GM19395 (cell line): ENCODE measurements at regions not wholly inside any gene's neighbourhood (a gene's known extent, or its start where the extent isn't known, plus 50 kb on each side); places are given as distances from the start of the nearest gene placed in this dataset.

Experiments used
- ATAC-seq: cut with Tn5 transposase; IDR thresholded peaks from one replicate; pipeline ENCODE4 v1.9.1; 2021; ENCODE audit warnings: mild to moderate bottlenecking, moderate library complexity; ENCODE audit not compliant: unreplicated experiment

DNA sequence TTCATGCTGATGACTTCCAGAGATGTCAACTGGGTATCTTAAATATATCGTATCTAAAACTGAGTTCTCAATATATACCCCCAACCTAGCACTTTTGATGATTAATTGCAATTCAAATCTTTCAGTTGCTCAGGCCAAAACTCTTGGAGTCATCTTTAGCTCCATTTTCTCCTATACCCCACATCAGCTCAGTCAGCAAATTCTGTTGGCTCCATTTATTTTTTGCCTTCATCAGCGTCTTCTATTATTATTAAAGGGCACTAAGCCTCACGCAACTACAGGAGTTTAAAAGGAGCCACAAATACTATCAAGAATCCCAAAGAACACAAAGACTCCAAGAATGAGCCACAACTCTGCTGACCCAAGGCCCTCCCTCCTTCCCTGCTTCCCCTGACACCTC, 134.9 kb downstream of the KCTD12 start:
- ATAC-seq = no peak

DNA sequence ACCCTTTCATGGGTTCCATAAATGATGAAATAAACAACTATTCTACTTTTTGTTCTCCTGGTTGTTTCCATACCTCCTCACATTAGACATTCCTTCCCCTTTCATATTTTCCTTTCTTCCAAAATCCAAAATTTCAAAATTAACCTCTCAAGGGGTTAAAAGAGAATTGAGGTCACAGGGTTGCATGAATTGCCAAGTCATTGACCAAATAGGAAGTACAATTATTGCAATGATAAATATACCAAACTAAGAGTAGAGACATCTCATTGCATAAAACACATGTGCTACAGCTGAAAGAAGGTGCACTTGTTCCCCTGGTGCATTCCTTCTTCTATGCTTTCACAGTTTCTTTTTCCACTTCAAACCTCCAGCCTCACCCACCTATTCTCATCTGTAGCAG, 136.1 kb downstream of the KCTD12 start:
- no peak for ATAC-seq

DNA sequence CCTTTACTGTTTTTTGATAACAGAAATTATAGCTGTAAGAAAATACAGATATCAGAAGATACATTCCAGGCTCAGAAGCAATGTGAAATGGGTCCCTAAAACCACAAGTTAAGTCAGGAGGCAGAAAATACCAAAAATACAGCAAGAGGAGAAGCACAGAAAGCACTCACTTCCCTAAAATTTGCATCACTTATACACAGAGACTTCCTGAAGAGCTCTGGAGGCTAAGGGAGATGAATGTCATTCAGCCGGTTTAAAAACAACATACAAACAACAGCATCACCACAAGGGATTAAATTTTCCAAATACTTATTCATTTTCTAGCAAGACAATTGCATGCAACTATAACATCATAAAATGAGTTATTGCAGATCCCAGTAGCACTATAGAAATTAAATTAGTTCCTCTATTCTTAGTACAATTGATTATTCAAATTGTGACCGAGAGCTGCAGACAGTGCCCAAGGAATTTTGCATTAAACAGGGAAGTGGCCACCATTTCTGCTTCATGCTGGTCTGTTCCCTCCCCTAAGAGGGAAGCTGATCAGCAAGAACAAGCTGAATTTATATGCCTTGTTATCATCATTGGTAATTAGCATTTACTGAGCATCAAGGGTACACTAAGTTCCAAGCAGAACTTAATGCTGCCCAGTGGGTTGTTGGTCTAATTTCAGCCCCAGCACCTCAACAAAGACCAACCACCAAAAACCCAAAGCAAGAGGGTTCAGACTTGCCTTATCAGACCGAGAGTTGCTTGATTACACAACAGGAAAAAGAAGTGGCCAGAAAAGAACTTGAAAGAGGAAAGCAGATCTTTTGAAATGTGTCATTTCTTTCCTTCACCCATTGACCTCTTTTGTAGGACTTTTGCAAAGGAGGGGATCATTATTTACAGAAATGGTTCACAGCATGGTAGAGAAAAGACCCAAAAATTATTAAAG, 140.7 kb downstream of the KCTD12 start:
- ATAC-seq = peak; percentile 84

DNA sequence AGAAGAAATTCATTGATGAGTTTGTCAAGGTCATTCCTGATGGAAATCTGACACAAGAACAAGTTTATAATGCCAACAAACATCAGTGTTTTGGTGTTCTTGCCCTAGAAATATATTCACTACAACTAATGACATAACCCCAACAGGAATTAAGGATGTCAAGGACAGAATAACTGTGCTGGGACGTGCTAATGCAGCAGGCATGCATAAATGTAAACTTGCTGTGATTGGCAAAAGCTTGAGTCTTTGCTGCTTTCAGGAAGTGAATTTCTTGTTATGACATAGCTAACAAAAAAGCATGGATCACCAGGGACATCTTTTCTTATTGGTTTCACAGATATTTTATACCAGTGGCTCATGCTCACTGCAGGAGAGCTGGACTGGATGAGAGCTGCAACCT, 144.6 kb downstream of the KCTD12 start:
- no peak for ATAC-seq

DNA sequence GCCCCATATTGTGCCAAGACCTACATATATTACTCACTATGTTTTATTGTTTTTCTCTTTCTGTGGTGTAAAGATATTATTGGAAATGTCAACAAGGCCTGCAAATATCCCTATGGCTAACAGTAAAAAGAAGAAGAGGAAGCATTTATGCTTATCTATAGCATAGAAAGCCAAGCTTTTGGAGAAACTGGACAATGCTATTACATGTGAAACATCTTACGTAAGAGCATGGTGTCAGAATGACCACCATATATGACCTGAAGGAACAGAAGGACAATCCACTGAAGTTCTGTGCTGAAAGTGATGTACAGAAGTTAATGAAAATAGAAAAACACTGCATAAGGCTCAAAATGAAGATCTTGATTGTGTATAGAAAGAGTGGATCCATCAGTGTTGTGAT, 145.2 kb downstream of the KCTD12 start:
- no peak for ATAC-seq

DNA sequence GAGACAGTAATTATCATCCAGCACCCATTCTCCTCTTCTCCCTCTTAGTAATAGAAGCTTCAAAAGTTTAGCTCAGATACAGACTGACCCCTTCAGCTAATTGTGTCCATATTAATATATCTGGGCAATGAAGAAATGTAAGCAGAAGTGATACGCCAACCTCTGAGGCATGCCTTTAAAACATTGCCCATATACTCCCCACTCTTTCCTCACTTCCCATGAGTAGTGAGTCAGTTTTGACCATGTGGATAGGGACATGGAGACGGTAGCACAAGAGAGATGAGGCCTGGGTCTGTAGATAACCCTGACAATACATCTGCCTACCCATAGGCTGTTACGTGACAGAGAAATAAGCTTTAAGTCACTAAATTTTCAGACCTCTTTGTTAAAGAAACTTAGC, 147.6 kb downstream of the KCTD12 start:
- no peak for ATAC-seq

DNA sequence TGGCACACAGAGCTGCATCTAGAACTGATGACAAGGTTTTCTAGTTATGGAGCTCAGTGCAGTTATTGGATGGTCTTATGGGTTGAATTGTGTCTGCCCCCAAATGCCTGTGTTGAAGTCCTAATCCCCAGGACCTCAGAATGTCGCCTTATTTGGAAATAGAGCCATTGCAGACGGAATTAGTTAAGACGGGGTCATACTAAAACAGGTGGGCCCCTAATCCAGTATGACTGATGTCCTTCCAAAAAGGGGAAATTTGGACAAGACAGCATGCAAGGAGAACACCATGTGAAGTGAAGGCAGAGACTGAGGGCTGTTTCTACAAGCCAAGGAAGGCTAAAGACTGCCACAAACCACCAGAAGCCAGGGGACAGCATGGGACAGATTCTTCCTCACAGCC, 148.7 kb downstream of the KCTD12 start:
- ATAC-seq = no peak

DNA sequence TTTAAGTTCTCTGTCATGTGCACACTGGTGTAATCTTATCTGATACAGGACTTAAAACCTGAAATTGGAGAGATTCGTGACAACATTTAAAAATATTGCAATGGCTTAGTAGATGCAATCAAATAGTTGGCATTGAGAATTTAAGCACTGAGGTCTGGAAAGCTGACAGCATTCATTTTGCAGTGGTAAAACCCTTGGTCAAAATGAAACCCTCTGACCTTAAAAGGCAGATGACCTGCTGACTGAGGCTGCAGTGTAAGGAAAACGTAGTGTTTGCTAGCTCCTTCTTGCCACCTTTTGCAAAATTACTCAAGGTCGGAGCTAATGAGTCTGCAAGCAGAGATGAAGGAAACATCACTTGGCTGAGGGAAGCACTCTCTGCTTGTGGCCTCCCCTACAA, 150.6 kb downstream of the KCTD12 start:
- peak; percentile 65 for ATAC-seq

DNA sequence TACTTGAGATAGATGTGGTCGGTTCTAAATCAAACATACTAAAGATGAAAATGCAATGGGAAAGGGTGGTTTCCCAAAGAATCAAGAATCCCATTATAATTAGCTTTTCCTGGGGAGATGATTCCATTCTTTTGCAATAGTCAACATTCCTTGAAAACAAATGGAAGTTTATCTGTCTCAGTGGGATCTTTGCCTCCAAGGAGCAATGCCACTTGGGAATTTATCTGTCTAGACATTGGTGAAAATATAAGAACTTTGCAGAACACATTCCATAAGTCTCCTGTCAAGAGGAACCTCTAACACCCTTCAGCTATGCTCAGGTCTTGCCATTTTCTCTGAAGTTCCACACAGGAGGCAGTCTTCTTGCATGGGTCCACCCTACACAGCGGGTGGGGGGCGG, 152.5 kb downstream of the KCTD12 start:
- no peak for ATAC-seq

DNA sequence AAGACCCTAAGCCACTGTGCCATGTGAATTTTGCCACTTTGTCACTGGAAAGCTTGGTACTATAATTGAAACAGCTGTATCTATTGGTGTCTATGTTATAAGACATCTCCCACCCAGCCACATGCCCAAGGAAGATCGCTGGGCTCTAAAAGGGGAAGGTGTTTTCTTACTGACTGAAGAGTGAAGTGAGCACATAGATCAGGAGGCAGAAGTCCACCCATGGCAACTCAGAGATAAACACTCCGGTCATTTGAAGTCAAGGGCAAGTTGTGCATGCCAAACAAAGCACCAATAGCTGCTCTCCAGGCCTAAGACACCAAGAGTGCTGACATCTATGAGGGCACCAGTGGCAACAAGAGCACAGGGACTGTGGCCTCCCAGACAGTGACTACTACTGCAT, 153.8 kb downstream of the KCTD12 start:
- no peak for ATAC-seq

DNA sequence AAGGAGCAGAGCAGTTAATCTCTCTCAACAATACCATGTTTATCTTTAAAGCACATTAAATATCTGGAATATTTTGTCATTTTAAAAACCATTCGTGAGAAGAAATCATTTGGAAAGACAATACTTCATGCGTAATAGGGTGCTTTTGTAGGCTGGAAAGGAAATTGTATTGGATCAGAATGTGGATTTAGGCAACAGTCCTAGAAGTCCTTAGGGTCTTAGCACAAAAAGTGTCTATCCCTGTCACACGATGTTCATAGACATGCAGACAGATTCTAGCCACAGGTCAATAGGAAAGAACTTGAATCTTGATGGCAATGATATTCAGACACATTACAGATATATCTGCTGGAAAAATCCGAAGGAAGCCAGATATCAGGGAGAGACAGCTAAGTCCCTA, 156.0 kb downstream of the KCTD12 start:
- no peak for ATAC-seq

DNA sequence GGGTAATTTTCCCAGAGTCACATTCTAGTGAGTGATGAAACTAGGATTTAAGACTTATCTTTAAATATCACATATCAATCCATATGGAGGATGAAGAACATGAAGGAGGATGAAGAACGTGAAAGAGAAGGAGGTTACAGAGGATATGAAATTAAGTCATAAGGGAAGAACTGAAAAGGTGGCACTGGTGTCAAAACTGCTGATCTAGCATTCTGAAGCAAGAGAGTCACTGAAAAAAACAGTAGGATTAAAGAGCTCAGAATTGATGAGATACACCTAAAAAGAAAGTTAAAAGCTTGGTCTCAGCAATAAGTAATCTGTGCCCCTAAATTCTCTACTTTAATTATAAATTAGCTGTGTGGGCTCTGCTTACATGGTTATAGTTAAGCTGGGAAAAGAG, 156.5 kb downstream of the KCTD12 start:
- ATAC-seq = no peak

DNA sequence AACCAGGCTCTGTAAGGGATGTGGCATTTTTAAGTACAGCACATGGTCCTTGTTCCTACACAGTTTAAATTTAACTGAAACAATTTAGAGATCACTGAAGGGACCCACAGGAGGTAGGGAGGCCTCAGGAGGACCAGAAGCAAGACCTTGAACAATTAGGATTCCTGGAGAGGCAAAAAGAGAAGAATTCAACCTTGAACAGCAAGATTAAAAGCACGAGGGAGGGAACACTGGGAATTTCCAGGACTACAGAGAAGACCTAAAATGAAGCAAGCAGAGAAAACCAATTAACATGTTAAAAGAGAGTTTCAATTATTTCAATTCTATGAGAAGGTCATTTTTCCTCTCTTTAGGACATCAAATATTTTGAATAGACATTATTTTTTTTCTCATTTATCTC, 160.3 kb downstream of the KCTD12 start:
- ATAC-seq = no peak

DNA sequence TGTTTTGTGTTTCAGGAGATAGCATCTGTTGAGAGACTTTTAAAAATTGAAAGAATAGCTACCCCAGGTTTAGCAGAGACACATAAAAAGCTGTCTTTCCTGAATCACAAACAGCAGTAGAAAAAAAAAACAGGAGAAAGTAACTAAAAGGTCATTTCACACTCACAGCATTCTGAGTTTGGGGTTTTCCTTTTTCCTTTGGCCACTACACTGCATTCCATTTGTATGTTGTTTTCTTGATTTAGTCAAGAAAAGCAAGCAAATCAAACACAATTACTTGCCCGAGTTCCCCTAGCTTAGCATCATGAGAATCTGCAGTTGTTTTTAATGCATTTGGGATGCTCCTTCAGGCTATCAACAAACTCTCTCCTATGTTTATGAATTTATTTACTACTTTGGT, 161.0 kb downstream of the KCTD12 start:
- ATAC-seq = no peak

DNA sequence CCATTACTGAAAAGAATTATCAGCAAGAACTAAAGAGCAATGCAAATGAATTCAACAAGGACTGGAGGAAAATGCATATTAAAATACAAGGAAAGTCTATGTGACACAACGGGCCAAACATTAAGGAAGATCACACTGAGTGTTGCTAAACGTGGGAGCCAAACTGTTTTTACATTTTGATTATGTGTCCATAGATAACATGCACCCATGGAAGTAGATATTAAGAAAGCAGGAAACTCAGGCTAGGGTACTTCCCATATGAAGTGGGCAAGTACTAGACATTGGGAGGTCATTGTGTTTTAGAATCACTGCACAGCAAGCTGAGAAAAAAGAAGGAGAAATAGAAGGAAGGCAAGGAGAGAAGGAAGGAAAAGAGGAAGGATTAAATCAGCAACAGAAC, 161.8 kb downstream of the KCTD12 start:
- no peak for ATAC-seq

DNA sequence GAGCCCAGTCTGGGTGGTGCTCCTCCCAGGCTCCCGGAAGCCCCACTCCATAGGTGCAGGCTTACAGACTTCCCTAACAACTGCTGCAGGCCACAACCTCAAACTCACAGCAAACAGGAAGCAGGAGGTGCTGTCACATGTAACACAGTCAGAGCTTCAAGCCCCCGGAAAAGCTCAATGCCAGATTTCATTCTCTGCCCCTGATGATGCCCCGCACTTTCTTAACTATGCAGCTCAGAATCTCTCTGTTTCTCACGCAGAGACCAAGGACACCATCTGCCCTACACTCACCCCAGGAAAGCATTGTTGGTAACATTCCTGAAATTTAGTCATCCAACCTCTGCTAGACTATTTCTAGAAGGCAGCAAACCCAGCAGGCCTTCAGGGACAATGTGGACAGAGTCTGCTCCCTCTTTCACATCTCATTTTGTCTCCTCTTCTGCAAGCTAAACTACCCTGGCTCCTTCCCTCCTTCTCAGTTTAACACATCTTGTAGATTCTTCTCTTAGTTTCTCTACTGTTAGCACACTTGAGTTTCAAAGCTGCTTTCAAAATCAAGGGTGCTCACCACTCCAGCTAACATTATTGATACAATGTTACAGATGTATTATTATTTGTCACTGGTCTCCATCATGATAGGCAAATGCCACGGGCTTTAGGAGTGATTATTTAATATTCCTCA, 162.5 kb downstream of the KCTD12 start:
- peak; percentile 67 for ATAC-seq

DNA sequence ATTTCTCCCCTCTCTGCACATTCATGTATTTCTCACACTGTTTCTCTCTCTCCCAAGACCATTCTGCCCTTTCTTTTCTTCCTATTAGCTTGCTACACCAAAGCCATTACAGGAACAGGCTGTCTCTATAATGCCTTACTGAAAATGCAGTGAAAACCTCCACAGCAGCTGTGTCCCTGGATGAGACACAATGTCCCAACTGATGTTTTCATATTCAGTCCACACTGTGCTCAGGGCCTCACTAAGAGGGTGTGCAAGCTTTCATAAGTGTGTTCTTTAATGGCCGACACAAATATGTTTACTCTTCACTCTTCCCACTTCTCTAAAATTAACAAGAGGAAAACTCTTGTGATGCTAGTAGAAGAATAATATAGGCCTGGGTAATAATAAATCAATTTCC, 163.4 kb downstream of the KCTD12 start:
- ATAC-seq = no peak

DNA sequence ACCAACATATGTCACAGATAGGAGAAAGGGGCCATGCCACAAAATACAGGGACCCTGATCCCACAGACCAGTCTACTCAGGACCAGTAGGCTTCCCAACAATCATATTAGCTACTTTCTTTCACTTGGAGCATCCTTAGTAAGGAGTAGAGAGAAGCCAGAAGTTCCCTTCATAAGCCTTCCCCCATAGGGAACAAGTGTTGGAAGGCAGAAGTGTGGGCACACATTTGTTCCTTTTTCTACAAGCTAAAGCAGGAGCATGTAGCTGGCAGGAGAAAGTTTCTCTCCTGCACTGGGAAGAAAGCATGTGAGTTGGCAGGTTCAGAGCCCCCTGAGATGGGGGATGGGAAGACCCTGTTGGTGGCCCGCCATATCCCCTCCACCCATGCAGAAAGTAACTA, 165.4 kb downstream of the KCTD12 start:
- ATAC-seq = no peak

DNA sequence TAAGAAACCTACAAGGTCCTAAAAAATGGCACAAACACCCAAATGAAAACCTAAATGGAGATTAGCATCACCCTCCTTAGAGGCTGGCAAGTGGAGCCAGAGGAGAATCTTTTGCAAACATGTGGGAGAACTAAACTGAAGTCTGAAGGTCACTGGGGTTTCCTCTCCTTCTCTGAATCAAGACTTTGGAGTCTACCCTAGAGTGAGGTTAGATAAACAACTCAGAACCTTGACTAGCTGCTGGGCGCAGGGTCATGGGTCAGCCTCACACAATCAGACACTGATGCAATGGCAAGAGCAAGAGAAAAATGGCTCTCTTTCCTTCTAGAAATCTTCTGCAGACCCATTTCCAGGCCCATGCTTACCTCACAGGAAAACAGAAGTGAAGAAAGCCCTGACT, 165.8 kb downstream of the KCTD12 start:
- no peak for ATAC-seq

DNA sequence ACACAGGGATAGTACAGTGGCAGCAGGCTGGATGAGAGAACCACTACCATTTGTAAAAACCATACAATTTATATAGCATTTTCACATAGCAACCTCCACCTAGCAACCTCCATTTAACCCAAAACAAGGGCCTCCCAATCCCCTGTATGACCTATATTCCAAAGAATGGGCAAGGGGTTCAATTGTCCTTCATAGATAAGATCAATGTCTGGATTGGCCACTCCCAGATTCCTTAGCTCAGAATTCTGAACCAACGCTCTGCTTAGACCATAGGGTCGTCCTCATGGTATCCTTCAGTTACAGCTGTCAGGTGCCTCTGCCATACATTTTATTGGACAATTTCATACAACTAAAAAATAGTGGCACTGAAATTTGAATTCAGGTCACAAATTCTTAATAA, 166.2 kb downstream of the KCTD12 start:
- no peak for ATAC-seq

DNA sequence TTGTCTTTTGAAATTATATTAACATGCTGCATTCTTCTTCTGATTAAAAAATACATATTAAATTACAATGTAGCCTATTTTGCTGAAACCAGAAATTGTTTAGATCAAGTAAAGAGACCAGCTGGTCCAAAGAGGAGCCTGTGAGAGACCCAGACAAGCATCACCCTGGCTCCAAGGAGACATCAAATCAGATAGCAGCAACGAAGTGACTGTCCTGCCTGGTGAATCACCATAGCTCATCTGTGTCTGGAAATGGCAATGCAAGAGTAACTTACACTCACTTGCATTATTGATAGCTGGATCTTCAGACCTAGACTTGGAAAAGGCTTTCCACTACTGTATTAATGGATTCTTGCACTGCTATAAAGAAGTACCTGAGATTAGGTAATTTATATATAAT, 169.1 kb downstream of the KCTD12 start:
- no peak for ATAC-seq

DNA sequence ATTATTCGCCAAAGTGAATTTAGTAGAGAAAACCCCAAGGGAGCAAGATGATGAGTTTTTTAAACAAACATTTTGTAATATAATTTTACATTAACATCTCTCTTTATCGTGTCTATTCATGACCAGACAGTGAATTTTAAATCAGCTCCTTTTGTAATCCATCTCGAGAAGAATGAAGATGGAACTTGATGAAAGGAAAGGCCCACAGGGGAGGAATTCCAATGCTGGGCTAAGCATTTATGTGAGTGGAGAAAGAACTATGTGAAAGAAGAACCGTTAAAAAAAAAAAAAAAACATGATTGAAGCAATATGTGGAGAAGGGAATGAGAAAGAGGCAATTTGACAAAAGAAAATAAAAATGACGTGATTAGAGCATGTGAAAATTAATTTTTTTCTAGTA, 170.6 kb downstream of the KCTD12 start:
- no peak for ATAC-seq
